ENCODE measurements at regions not wholly inside any gene's neighbourhood (a gene's known extent, or its start where the extent isn't known, plus 50 kb on each side); places are given as distances from the start of the nearest gene placed in this dataset.
A peak's percentile ranks its signal among the peaks of the same experiment; 100 is the strongest.

GRCh38 chr13:37395544-37395943 is 203.0 kb downstream of the POSTN start:
- peak in 1 of 2 experiments; percentile 38; a peak in 2 of 4 replicates for TF ChIP-seq CTCF (conservative IDR thresholded peaks at IDR 0.05; ENCODE audit: low read depth in 2 of 2)
- TF ChIP-seq REST (IDR thresholded peaks at IDR 0.05; ENCODE audit: unreplicated experiment), result no peak
- TF ChIP-seq NANOG (IDR thresholded peaks at IDR 0.05; ENCODE audit: borderline replicate concordance), result no peak
- TF ChIP-seq JUNB (IDR thresholded peaks at IDR 0.05; ENCODE audit: unreplicated experiment), result no peak
- no peak for TF ChIP-seq EZH2 (IDR thresholded peaks at IDR 0.05; ENCODE audit: low read depth, unreplicated experiment)
- TF ChIP-seq EZH2phosphoT487 (IDR thresholded peaks at IDR 0.05; ENCODE audit: unreplicated experiment), result no peak
- TF ChIP-seq ZNF331 (CRISPR knock-in tag; IDR thresholded peaks at IDR 0.05; ENCODE audit: low read depth), result no peak
- TF ChIP-seq POLR2AphosphoS5 (IDR thresholded peaks at IDR 0.05; ENCODE audit: low read depth), result no peak
- TF ChIP-seq ETS1 (IDR thresholded peaks at IDR 0.05), result no peak
- no peak for TF ChIP-seq CREB1 (CRISPR knock-in tag; IDR thresholded peaks at IDR 0.05; ENCODE audit: low read depth)
- no peak for TF ChIP-seq ZNF114 (CRISPR knock-in tag; IDR thresholded peaks at IDR 0.05)

Measured in GM23338 (cell line).